C4-2B (cell line): ENCODE measurements at regions not wholly inside any gene's neighbourhood (a gene's known extent, or its start where the extent isn't known, plus 50 kb on each side); places are given as distances from the start of the nearest gene placed in this dataset.

Experiments
- ZFX ChIP-seq: fragments of 450-650 bp; IDR thresholded peaks from 2 replicates; pipeline ENCODE4 v1.6.1; 2017
- TF ChIP-seq, protein P1 (sequence below): fragments of 450-650 bp; conservative IDR thresholded peaks from 2 replicates; pipeline ENCODE4 v1.5.1; 2017; ENCODE audit warnings: mild to moderate bottlenecking

GRCh38 chr2:37748541-37748940, 77.1 kb upstream of the CDC42EP3 start:
- TF ChIP-seq, protein P1, sequence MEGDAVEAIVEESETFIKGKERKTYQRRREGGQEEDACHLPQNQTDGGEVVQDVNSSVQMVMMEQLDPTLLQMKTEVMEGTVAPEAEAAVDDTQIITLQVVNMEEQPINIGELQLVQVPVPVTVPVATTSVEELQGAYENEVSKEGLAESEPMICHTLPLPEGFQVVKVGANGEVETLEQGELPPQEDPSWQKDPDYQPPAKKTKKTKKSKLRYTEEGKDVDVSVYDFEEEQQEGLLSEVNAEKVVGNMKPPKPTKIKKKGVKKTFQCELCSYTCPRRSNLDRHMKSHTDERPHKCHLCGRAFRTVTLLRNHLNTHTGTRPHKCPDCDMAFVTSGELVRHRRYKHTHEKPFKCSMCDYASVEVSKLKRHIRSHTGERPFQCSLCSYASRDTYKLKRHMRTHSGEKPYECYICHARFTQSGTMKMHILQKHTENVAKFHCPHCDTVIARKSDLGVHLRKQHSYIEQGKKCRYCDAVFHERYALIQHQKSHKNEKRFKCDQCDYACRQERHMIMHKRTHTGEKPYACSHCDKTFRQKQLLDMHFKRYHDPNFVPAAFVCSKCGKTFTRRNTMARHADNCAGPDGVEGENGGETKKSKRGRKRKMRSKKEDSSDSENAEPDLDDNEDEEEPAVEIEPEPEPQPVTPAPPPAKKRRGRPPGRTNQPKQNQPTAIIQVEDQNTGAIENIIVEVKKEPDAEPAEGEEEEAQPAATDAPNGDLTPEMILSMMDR, result no peak
- no peak for TF ChIP-seq ZFX
